Amniotic epithelial cell (primary cell): ENCODE measurements at regions not wholly inside any gene's neighbourhood (a gene's known extent, or its start where the extent isn't known, plus 50 kb on each side); places are given as distances from the start of the nearest gene placed in this dataset.
A peak's percentile ranks its signal among the peaks of the same experiment; 100 is the strongest.

Source experiments
- DNase-seq: peaks from one replicate; pipeline ENCODE4 v3.0.0-alpha.2; 2010; ENCODE audit warnings: low read depth

- DNase-seq = no peak
Observed at GRCh38 chr5:167712986-167713585, 578.4 kb upstream of the WWC1 start.

- DNase-seq = no peak
Observed at GRCh38 chr5:167713896-167714295, 577.5 kb upstream of the WWC1 start.

- DNase-seq = peak; percentile 64
Observed at GRCh38 chr5:167716126-167716775, 575.2 kb upstream of the WWC1 start.

- DNase-seq = peak; percentile 65
Observed at GRCh38 chr5:167720259-167720658, 571.2 kb upstream of the WWC1 start.

- DNase-seq = peak; percentile 54
Observed at GRCh38 chr5:167720676-167721260, 570.7 kb upstream of the WWC1 start.

- DNase-seq = no peak
Observed at GRCh38 chr5:167721926-167722440, 569.5 kb upstream of the WWC1 start.

GRCh38 chr5:167723254-167723871 is 568.1 kb upstream of the WWC1 start:
- DNase-seq = peak; percentile 71

- DNase-seq = peak; percentile 29
Observed at GRCh38 chr5:167725264-167725663, 566.2 kb upstream of the WWC1 start.

GRCh38 chr5:167725741-167726140 is 565.7 kb upstream of the WWC1 start:
- DNase-seq = no peak

- DNase-seq = no peak
Observed at GRCh38 chr5:167726642-167727041, 564.8 kb upstream of the WWC1 start.

- peak; percentile 98 for DNase-seq
Observed at GRCh38 chr5:167730121-167730520, 561.3 kb upstream of the WWC1 start.

- DNase-seq = peak; percentile 34
Observed at GRCh38 chr5:167730656-167731055, 560.8 kb upstream of the WWC1 start.

GRCh38 chr5:167731951-167732350 is 559.5 kb upstream of the WWC1 start:
- no peak for DNase-seq

GRCh38 chr5:167732499-167732898 is 558.9 kb upstream of the WWC1 start:
- no peak for DNase-seq

- no peak for DNase-seq
Observed at GRCh38 chr5:167736992-167737391, 554.5 kb upstream of the WWC1 start.

GRCh38 chr5:167743695-167744464 is 547.6 kb upstream of the WWC1 start:
- DNase-seq = peak; percentile 81

- DNase-seq = no peak
Observed at GRCh38 chr5:167745868-167746267, 545.6 kb upstream of the WWC1 start.

- DNase-seq = no peak
Observed at GRCh38 chr5:167750586-167750985, 540.9 kb upstream of the WWC1 start.

- DNase-seq = no peak
Observed at GRCh38 chr5:167752936-167753335, 538.5 kb upstream of the WWC1 start.

- DNase-seq = no peak
Observed at GRCh38 chr5:167753725-167754490, 537.5 kb upstream of the WWC1 start.

GRCh38 chr5:167754501-167755021 is 536.9 kb upstream of the WWC1 start:
- no peak for DNase-seq
